SK-N-SH (cell line): ENCODE measurements at regions not wholly inside any gene's neighbourhood (a gene's known extent, or its start where the extent isn't known, plus 50 kb on each side); places are given as distances from the start of the nearest gene placed in this dataset.

Experiments
- CTCF ChIA-PET: fragments of 300-600, 350-600 bp; formaldehyde crosslinking; extraction: SDS; loops from one replicate; lab custom pipeline; 2021; lab: Yijun Ruan, JAX
- POLR2A ChIA-PET: fragments of 350-600 bp; sonication (Branson Sonifier 250); formaldehyde crosslinking; extraction: SDS; loops from one replicate; lab custom pipeline; 2020; ENCODE audit warnings: antibody characterized with exemption, inconsistent platforms; lab: Yijun Ruan, JAX
- DNase-seq: peaks from one replicate; pipeline ENCODE4 v3.0.0; 2012
- H2AFZ ChIP-seq: fragments of 200-600 bp; sonication (generic); 2 replicates; pipeline ENCODE4 v1.8.1; 2016; ENCODE audit warnings: antibody characterized with exemption, mild to moderate bottlenecking, low read depth
- H3F3A ChIP-seq: fragments of 200-600 bp; sonication (generic); replicated peaks from 2 replicates; pipeline ENCODE3; 2016; ENCODE audit warnings: antibody characterized with exemption, mild to moderate bottlenecking; ENCODE audit not compliant: insufficient read depth
- H3K27ac ChIP-seq, 2 experiments: fragments of 200-500 bp in 1 of 2; fragments of 200-600 bp in 1 of 2; sonication (Bioruptor generic) in 1 of 2; sonication (generic), shearing (Covaris generic) in 1 of 2; 2 replicates each; pipeline versions ENCODE4 v1.5.1 to v1.6.1; 2014 to 2016; ENCODE audit warnings: low read depth in 2 of 2, inconsistent platforms in 1 of 2, low read length in 1 of 2, mild to moderate bottlenecking in 1 of 2, mixed read lengths in 1 of 2
- H3K27me3 ChIP-seq: fragments of 200-600 bp; sonication (generic), shearing (Covaris generic); 2 replicates; pipeline ENCODE4 v1.6.1; 2016; ENCODE audit warnings: mixed run types; ENCODE audit not compliant: insufficient read depth
- H3K36me3 ChIP-seq, 2 experiments: fragments of 200-500 bp in 1 of 2; fragments of 200-600 bp in 1 of 2; sonication (Bioruptor generic) in 1 of 2; sonication (generic) in 1 of 2; replicated peaks in 1 of 2; 2 replicates each; pipeline versions ENCODE3 to v1.5.1; 2014 to 2016; ENCODE audit warnings: low read length in 1 of 2, mild to moderate bottlenecking in 1 of 2; ENCODE audit not compliant: insufficient read depth in 2 of 2, control insufficient read depth in 1 of 2
- H3K4me1 ChIP-seq, 2 experiments: fragments of 200-500 bp in 1 of 2; fragments of 200-600 bp in 1 of 2; sonication (Bioruptor generic) in 1 of 2; sonication (generic), shearing (Covaris generic) in 1 of 2; 2 replicates each; pipeline versions ENCODE4 v1.5.1 to v1.6.1; 2014 to 2016; ENCODE audit warnings: low read depth in 1 of 2, low read length in 1 of 2, mixed run types in 1 of 2; ENCODE audit not compliant: insufficient read depth in 2 of 2, control insufficient read depth in 1 of 2
- H3K4me2 ChIP-seq: fragments of 200-600 bp; sonication (generic), shearing (Covaris generic); 2 replicates; pipeline ENCODE4 v1.6.1; 2017; ENCODE audit warnings: mixed run types
- H3K4me3 ChIP-seq, 2 experiments: fragments of 200-500 bp in 1 of 2; fragments of 200-600 bp in 1 of 2; sonication (Bioruptor generic) in 1 of 2; sonication (generic), shearing (Covaris generic) in 1 of 2; 2 replicates each; pipeline versions ENCODE4 v1.5.1 to v1.8.1; 2014 to 2016; ENCODE audit warnings: low read depth in 2 of 2, inconsistent platforms in 1 of 2, low read length in 1 of 2, mild to moderate bottlenecking in 1 of 2, mixed read lengths in 1 of 2, moderate library complexity in 1 of 2
- H3K79me2 ChIP-seq: fragments of 200-600 bp; sonication (generic); 2 replicates; pipeline ENCODE4 v1.8.1; 2017; ENCODE audit warnings: mild to moderate bottlenecking; ENCODE audit not compliant: insufficient read depth
- H3K9ac ChIP-seq: fragments of 200-600 bp; sonication (generic); 2 replicates; pipeline ENCODE4 v1.6.1; 2017; ENCODE audit warnings: mixed run types
- H3K9me2 ChIP-seq: fragments of 200-600 bp; sonication (generic); 2 replicates; pipeline ENCODE4 v1.6.1; 2017; ENCODE audit warnings: mixed run types
- H3K9me3 ChIP-seq: fragments of 200-600 bp; sonication (generic); 2 replicates; pipeline ENCODE4 v1.6.1; 2017; ENCODE audit warnings: mixed run types, mild to moderate bottlenecking, moderate library complexity
- H4K20me1 ChIP-seq: fragments of 200-600 bp; sonication (generic); 2 replicates; pipeline ENCODE4 v1.6.1; 2017; ENCODE audit warnings: mild to moderate bottlenecking, mixed run types; ENCODE audit not compliant: insufficient read depth
- CHD2 ChIP-seq: fragments of 150-350 bp; IDR thresholded peaks from 2 replicates; pipeline ENCODE4 v1.6.1; 2018; ENCODE audit warnings: low read length; ENCODE audit not compliant: partially characterized antibody
- ELF1 ChIP-seq: IDR thresholded peaks from 2 replicates; pipeline ENCODE4 v1.4.0; 2012
- EP300 ChIP-seq, 2 experiments: IDR thresholded peaks; 2 replicates each; pipeline versions ENCODE4 v1.4.0 to v1.6.1; 2012; ENCODE audit warnings: borderline replicate concordance in 1 of 2, low read depth in 1 of 2, low read length in 1 of 2
- EZH2phosphoT487 ChIP-seq: fragments of 200-600 bp; sonication (generic); IDR thresholded peaks from 2 replicates; pipeline ENCODE4 v1.6.1; 2017; ENCODE audit warnings: low read depth, mixed run types, mild to moderate bottlenecking, antibody characterized with exemption, moderate library complexity, borderline replicate concordance
- FOSL2 ChIP-seq: IDR thresholded peaks from 2 replicates; pipeline ENCODE4 v1.4.0; 2012; ENCODE audit warnings: low read depth, mild to moderate bottlenecking, moderate library complexity, borderline replicate concordance
- GABPA ChIP-seq: IDR thresholded peaks from 2 replicates; pipeline ENCODE4 v1.4.0; 2012; ENCODE audit warnings: low read depth, mild to moderate bottlenecking
- MEF2A ChIP-seq: IDR thresholded peaks from 2 replicates; pipeline ENCODE4 v1.4.0; 2012; ENCODE audit warnings: low read depth, borderline replicate concordance
- NFIC ChIP-seq: IDR thresholded peaks from 2 replicates; pipeline ENCODE4 v1.4.0; 2012; ENCODE audit warnings: borderline replicate concordance
- POLR2AphosphoS5 ChIP-seq: IDR thresholded peaks from 2 replicates; pipeline ENCODE4 v1.6.1; 2012; ENCODE audit warnings: low read depth, low read length
- RAD21 ChIP-seq: IDR thresholded peaks from 2 replicates; pipeline ENCODE4 v1.6.1; 2012; ENCODE audit warnings: mild to moderate bottlenecking, low read length
- RFX5 ChIP-seq: IDR thresholded peaks from 2 replicates; pipeline ENCODE4 v1.6.1; 2012; ENCODE audit warnings: mild to moderate bottlenecking, improper control_type of control experiment, low read length
- RXRA ChIP-seq: IDR thresholded peaks from 2 replicates; pipeline ENCODE4 v1.4.0; 2012; ENCODE audit warnings: low read depth, mild to moderate bottlenecking, borderline replicate concordance
- SMC3 ChIP-seq: IDR thresholded peaks from 2 replicates; pipeline ENCODE4 v1.6.1; 2012; ENCODE audit warnings: low read depth, low read length, improper control_type of control experiment
- TCF12 ChIP-seq: IDR thresholded peaks from 2 replicates; pipeline ENCODE4 v1.4.0; 2012
- YY1 ChIP-seq: IDR thresholded peaks from 2 replicates; pipeline ENCODE4 v1.4.0; 2012; ENCODE audit warnings: low read depth, mild to moderate bottlenecking
- WGBS: methylation state at CpG from one replicate; pipeline ENCODE4 v1.1.6; 2017; ENCODE audit warnings: low lambda C conversion rate; 5-methylcytosine and 5-hydroxymethylcytosine counted together
- TF ChIP-seq, protein P1 (sequence below): IDR thresholded peaks from 2 replicates; pipeline ENCODE4; 2012
- TF ChIP-seq, protein P2 (sequence below): IDR thresholded peaks from 2 replicates; pipeline ENCODE4 v1.4.0; 2012; ENCODE audit warnings: low read depth, borderline replicate concordance
- TF ChIP-seq, protein P3 (sequence below): fragments of 150-350 bp; IDR thresholded peaks from 2 replicates; pipeline ENCODE4 v1.6.1; 2016; ENCODE audit warnings: mild to moderate bottlenecking, low read depth, low read length
- TF ChIP-seq, protein P4 (sequence below): fragments of 200-600 bp; sonication (generic); IDR thresholded peaks from 2 replicates; pipeline ENCODE4 v1.6.1; 2017; ENCODE audit warnings: antibody characterized with exemption, mild to moderate bottlenecking, moderate library complexity
- TF ChIP-seq, protein P5 (sequence below): fragments of 150-350 bp; IDR thresholded peaks from 2 replicates; pipeline ENCODE4 v1.6.1; 2017; ENCODE audit warnings: antibody characterized with exemption, low read length, low read depth, borderline replicate concordance

DNA sequence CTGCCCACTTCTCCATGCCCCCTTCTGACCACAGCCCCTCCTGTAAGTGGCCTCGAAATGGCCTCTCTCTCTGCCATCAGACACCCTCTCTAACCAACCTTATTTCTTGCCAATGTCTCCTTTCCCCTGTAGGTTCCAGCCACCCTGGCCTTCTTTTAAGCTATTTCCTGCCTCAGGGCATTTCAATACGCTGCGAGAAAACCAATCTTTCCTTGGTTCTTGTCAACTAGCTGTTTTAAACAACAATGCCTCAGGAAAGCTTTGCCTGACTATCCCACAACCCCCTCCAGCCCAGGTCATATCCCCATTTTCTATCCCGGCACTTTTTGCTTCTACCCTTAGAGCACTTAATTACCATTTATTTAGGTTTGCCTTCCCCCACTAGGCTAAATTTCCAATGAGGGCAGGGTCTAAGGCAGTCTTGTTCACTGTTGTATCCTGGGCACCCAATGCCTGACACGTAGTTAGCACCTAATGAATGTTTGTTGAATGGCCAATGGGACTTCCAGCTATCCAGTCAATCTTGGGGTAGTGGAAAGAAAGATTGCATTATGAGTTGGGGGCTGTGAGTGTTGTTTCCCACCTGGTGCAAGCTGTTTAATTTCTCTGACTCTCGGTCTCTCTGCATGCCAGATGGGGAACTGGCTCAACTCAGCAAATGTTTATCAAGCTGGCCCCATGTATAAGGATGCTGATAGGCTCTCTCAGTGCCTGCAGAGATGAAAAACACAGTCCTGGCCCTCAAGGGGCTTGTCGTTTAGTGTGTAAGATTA is 291.2 kb downstream of the SRBD1 start:
- WGBS, result 69% methylated on average over 7 of the region's 7 CpGs
- Histone ChIP-seq H3K9me3 (no peaks in the 10 kb centered on the region), H3K4me1 (peaks cover 0 to 11% of the 10 kb centered on the region in 2 experiments; a peak in 2 of 4 replicates), H3K27me3 (no peaks in the 10 kb centered on the region), H3K9ac (no peak overlapping the region), H3F3A (peaks cover 16% of the 10 kb centered on the region), H3K9me2 (no peaks in the 10 kb centered on the region), H3K36me3 (no peaks in the 10 kb centered on the region), H2AFZ (no peak overlapping the region), H3K4me3 (no peak overlapping the region), H3K79me2 (no peaks in the 10 kb centered on the region), H3K4me2 (no peak overlapping the region), H3K27ac (no peak overlapping the region), H4K20me1 (no peaks in the 10 kb centered on the region)
- TF ChIP-seq, protein P1, sequence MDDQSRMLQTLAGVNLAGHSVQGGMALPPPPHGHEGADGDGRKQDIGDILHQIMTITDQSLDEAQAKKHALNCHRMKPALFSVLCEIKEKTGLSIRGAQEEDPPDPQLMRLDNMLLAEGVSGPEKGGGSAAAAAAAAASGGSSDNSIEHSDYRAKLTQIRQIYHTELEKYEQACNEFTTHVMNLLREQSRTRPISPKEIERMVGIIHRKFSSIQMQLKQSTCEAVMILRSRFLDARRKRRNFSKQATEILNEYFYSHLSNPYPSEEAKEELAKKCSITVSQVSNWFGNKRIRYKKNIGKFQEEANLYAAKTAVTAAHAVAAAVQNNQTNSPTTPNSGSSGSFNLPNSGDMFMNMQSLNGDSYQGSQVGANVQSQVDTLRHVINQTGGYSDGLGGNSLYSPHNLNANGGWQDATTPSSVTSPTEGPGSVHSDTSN, result no peak
- TF ChIP-seq, protein P2, sequence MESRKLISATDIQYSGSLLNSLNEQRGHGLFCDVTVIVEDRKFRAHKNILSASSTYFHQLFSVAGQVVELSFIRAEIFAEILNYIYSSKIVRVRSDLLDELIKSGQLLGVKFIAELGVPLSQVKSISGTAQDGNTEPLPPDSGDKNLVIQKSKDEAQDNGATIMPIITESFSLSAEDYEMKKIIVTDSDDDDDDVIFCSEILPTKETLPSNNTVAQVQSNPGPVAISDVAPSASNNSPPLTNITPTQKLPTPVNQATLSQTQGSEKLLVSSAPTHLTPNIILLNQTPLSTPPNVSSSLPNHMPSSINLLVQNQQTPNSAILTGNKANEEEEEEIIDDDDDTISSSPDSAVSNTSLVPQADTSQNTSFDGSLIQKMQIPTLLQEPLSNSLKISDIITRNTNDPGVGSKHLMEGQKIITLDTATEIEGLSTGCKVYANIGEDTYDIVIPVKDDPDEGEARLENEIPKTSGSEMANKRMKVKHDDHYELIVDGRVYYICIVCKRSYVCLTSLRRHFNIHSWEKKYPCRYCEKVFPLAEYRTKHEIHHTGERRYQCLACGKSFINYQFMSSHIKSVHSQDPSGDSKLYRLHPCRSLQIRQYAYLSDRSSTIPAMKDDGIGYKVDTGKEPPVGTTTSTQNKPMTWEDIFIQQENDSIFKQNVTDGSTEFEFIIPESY, result no peak
- TF ChIP-seq EZH2phosphoT487 (no peak), NFIC (no peak), RAD21 (no peak), RXRA (no peak)
- no peak for DNase-seq
- CTCF ChIA-PET, result interaction anchor here (0.7 to 1.3 kb wide), 3 partner anchors 10 to 12 kb away, joined by 3 read pairs; no protein-coding TSS in a partner anchor
- POLR2A ChIA-PET, result no interaction called here

DNA sequence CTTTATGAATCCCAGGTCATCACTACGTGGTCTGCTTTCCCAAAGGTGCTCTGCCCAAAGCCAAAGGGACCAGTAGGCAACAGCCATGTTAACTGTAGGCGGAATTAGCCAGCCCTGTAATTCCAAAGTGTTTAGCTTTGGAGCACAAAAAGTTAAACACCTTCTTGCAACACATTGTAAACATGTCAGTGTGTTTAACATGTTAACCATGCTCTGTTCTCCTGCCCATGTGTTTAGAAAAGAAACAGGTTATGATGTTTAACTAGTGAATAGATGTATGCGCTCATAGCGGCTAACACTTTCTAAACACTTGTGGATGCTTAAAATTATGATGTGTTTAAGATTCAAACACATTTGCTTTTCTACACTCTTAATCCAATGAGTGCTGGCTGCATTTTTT is 292.4 kb downstream of the SRBD1 start:
- no peaks in the 10 kb centered on the region for H3K27me3 ChIP-seq
- no peak overlapping the region for H3K27ac ChIP-seq
- H2AFZ ChIP-seq, result no peak overlapping the region
- no peaks in the 10 kb centered on the region for H3K9me3 ChIP-seq
- CTCF ChIA-PET, result interaction anchor here (1.1 kb wide), 1 partner anchor 168 kb away, joined by 4 read pairs; no protein-coding TSS in a partner anchor
- H3K9me2 ChIP-seq, result no peaks in the 10 kb centered on the region
- H3F3A ChIP-seq, result peaks cover 16% of the 10 kb centered on the region
- DNase-seq, result no peak
- no peaks in the 10 kb centered on the region for H3K79me2 ChIP-seq
- H4K20me1 ChIP-seq, result no peaks in the 10 kb centered on the region
- H3K4me1 ChIP-seq, result peaks cover 0 to 11% of the 10 kb centered on the region in 2 experiments; a peak in 2 of 4 replicates
- POLR2A ChIA-PET, result no interaction called here
- 60% methylated on average over 4 of the region's 4 CpGs for WGBS
- H3K4me3 ChIP-seq, result no peak overlapping the region
- H3K4me2 ChIP-seq, result no peak overlapping the region
- no peak overlapping the region for H3K9ac ChIP-seq
- H3K36me3 ChIP-seq, result no peaks in the 10 kb centered on the region
- TF ChIP-seq, protein P3, sequence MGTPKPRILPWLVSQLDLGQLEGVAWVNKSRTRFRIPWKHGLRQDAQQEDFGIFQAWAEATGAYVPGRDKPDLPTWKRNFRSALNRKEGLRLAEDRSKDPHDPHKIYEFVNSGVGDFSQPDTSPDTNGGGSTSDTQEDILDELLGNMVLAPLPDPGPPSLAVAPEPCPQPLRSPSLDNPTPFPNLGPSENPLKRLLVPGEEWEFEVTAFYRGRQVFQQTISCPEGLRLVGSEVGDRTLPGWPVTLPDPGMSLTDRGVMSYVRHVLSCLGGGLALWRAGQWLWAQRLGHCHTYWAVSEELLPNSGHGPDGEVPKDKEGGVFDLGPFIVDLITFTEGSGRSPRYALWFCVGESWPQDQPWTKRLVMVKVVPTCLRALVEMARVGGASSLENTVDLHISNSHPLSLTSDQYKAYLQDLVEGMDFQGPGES, result no peak
- TF ChIP-seq, protein P4, sequence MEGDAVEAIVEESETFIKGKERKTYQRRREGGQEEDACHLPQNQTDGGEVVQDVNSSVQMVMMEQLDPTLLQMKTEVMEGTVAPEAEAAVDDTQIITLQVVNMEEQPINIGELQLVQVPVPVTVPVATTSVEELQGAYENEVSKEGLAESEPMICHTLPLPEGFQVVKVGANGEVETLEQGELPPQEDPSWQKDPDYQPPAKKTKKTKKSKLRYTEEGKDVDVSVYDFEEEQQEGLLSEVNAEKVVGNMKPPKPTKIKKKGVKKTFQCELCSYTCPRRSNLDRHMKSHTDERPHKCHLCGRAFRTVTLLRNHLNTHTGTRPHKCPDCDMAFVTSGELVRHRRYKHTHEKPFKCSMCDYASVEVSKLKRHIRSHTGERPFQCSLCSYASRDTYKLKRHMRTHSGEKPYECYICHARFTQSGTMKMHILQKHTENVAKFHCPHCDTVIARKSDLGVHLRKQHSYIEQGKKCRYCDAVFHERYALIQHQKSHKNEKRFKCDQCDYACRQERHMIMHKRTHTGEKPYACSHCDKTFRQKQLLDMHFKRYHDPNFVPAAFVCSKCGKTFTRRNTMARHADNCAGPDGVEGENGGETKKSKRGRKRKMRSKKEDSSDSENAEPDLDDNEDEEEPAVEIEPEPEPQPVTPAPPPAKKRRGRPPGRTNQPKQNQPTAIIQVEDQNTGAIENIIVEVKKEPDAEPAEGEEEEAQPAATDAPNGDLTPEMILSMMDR, result no peak
- no peak for TF ChIP-seq EP300 (IDR thresholded peaks at IDR 0.05; ENCODE audit: borderline replicate concordance in 1 of 2, low read depth in 1 of 2, low read length in 1 of 2)
- TF ChIP-seq ELF1, result no peak
- TF ChIP-seq YY1, result no peak
- no peak for TF ChIP-seq FOSL2
- TF ChIP-seq, protein P5, sequence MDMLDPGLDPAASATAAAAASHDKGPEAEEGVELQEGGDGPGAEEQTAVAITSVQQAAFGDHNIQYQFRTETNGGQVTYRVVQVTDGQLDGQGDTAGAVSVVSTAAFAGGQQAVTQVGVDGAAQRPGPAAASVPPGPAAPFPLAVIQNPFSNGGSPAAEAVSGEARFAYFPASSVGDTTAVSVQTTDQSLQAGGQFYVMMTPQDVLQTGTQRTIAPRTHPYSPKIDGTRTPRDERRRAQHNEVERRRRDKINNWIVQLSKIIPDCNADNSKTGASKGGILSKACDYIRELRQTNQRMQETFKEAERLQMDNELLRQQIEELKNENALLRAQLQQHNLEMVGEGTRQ, result no peak
- no peak for TF ChIP-seq CHD2
- TF ChIP-seq GABPA, result no peak
- no peak for TF ChIP-seq POLR2AphosphoS5
- no peak for TF ChIP-seq RFX5
- TF ChIP-seq MEF2A, result no peak
- TF ChIP-seq SMC3, result no peak
- no peak for TF ChIP-seq TCF12
